H9 (cell line): ENCODE measurements at regions not wholly inside any gene's neighbourhood (a gene's known extent, or its start where the extent isn't known, plus 50 kb on each side); places are given as distances from the start of the nearest gene placed in this dataset.

Source experiments
- DNase-seq: peaks from one replicate; pipeline ENCODE4 v3.0.0-alpha.2; 2017
- H2AFZ ChIP-seq: one replicate; pipeline ENCODE4 v1.6.1; 2013; ENCODE audit warnings: mild to moderate bottlenecking, low read length, control low read depth, moderate library complexity
- H2AK5ac ChIP-seq: 2 replicates; pipeline ENCODE4 v1.6.1; 2013; ENCODE audit warnings: low read length, control low read depth, mixed read lengths; ENCODE audit not compliant: insufficient read length
- H2BK120ac ChIP-seq: one replicate; pipeline ENCODE4 v1.6.1; 2013; ENCODE audit warnings: low read depth, mild to moderate bottlenecking, low read length, control low read depth, inconsistent platforms; ENCODE audit not compliant: poor library complexity, severe bottlenecking
- H2BK12ac ChIP-seq: 2 replicates; pipeline ENCODE4 v1.6.1; 2013; ENCODE audit warnings: low read length, control low read depth, mixed read lengths, low read depth; ENCODE audit not compliant: insufficient read length
- H2BK15ac ChIP-seq: 2 replicates; pipeline ENCODE4 v1.6.1; 2013; ENCODE audit warnings: low read depth, low read length, control low read depth
- H2BK20ac ChIP-seq: one replicate; pipeline ENCODE4 v1.6.1; 2013; ENCODE audit warnings: low read depth, mild to moderate bottlenecking, low read length, control low read depth, inconsistent platforms; ENCODE audit not compliant: poor library complexity, severe bottlenecking
- H2BK5ac ChIP-seq: 2 replicates; pipeline ENCODE4 v1.6.1; 2013; ENCODE audit warnings: low read length, control low read depth, mixed read lengths; ENCODE audit not compliant: insufficient read length
- H3K14ac ChIP-seq: 2 replicates; pipeline ENCODE4 v1.6.1; 2013; ENCODE audit warnings: low read length, control low read depth; ENCODE audit not compliant: insufficient read depth
- H3K18ac ChIP-seq: 2 replicates; pipeline ENCODE4 v1.6.1; 2013; ENCODE audit warnings: low read depth, mild to moderate bottlenecking, mixed read lengths, low read length, control low read depth; ENCODE audit not compliant: insufficient read length
- H3K23ac ChIP-seq: 2 replicates; pipeline ENCODE4 v1.6.1; 2013; ENCODE audit warnings: low read length, control low read depth, mixed read lengths, low read depth; ENCODE audit not compliant: insufficient read length
- H3K23me2 ChIP-seq: 2 replicates; pipeline ENCODE4 v1.6.1; 2013; ENCODE audit warnings: low read depth, mild to moderate bottlenecking, mixed read lengths, low read length, control low read depth; ENCODE audit not compliant: insufficient read length, poor library complexity, severe bottlenecking
- H3K27ac ChIP-seq: 2 replicates; pipeline ENCODE4 v1.5.1; 2013; ENCODE audit warnings: low read length, control low read depth, mixed read lengths, low read depth; ENCODE audit not compliant: insufficient read length
- H3K27me3 ChIP-seq: 2 replicates; pipeline ENCODE4 v1.6.1; 2013; ENCODE audit warnings: low read length, control low read depth, inconsistent platforms; ENCODE audit not compliant: insufficient read depth
- H3K4ac ChIP-seq: 2 replicates; pipeline ENCODE4 v1.6.1; 2013; ENCODE audit warnings: low read depth, mild to moderate bottlenecking, control low read depth, inconsistent platforms, low read length, moderate library complexity
- H3K4me1 ChIP-seq: 2 replicates; pipeline ENCODE4 v1.6.1; 2013; ENCODE audit warnings: low read length, control low read depth, inconsistent platforms; ENCODE audit not compliant: insufficient read depth
- H3K4me2 ChIP-seq: 2 replicates; pipeline ENCODE4 v1.6.1; 2013; ENCODE audit warnings: low read length, control low read depth, mixed read lengths; ENCODE audit not compliant: insufficient read length, insufficient read depth
- H3K56ac ChIP-seq: 2 replicates; pipeline ENCODE4 v1.6.1; 2013; ENCODE audit warnings: low read depth, mild to moderate bottlenecking, mixed read lengths, low read length, control low read depth; ENCODE audit not compliant: insufficient read length
- H3K79me1 ChIP-seq: 2 replicates; pipeline ENCODE4 v1.6.1; 2013; ENCODE audit warnings: low read depth, mild to moderate bottlenecking, moderate library complexity, low read length, control low read depth, inconsistent platforms; ENCODE audit not compliant: insufficient read depth, poor library complexity, severe bottlenecking
- H3K79me2 ChIP-seq: 2 replicates; pipeline ENCODE4 v1.6.1; 2013; ENCODE audit warnings: low read length, control low read depth, inconsistent platforms; ENCODE audit not compliant: insufficient read depth
- H3K9ac ChIP-seq: 2 replicates; pipeline ENCODE4 v1.6.1; 2013; ENCODE audit warnings: low read length, control low read depth, mixed read lengths; ENCODE audit not compliant: insufficient read length; ENCODE audit errors: extremely low read depth
- H3K9me3 ChIP-seq: one replicate; pipeline ENCODE4 v1.6.1; 2013; ENCODE audit warnings: low read depth, low read length, inconsistent platforms; ENCODE audit not compliant: control insufficient read depth
- H3T11ph ChIP-seq: one replicate; pipeline ENCODE4 v1.6.1; 2013; ENCODE audit warnings: mild to moderate bottlenecking, low read length, control low read depth, inconsistent platforms
- H4K20me1 ChIP-seq: one replicate; pipeline ENCODE4 v1.6.1; 2013; ENCODE audit not compliant: control insufficient read depth, insufficient read length, insufficient read depth
- H4K5ac ChIP-seq: 2 replicates; pipeline ENCODE4 v1.6.1; 2013; ENCODE audit warnings: low read depth, mild to moderate bottlenecking, mixed read lengths, low read length, control low read depth; ENCODE audit not compliant: insufficient read length
- H4K8ac ChIP-seq: replicated peaks from 2 replicates; pipeline ENCODE4 v1.6.1; 2013; ENCODE audit warnings: low read length, control low read depth, mixed read lengths, low read depth; ENCODE audit not compliant: insufficient read length
- H4K91ac ChIP-seq: 2 replicates; pipeline ENCODE4 v1.6.1; 2013; ENCODE audit warnings: low read depth, mild to moderate bottlenecking, moderate library complexity, mixed read lengths, low read length, control low read depth; ENCODE audit not compliant: insufficient read length
- H3K27ac Mint-ChIP-seq, 3 experiments: 2 replicates in 2 of 3; 3 replicates in 1 of 3; pipeline ENCODE4 v1.8.0; 2020 to 2021; ENCODE audit warnings: mixed read lengths in 3 of 3, mild to moderate bottlenecking in 1 of 3, moderate library complexity in 1 of 3
- H3K27me3 Mint-ChIP-seq: 2 replicates; pipeline ENCODE4 v1.8.0; 2021; ENCODE audit warnings: low read depth, mild to moderate bottlenecking, moderate library complexity, mixed read lengths
- H3K36me3 Mint-ChIP-seq, 3 experiments: 2 replicates in 2 of 3; 3 replicates in 1 of 3; pipeline ENCODE4 v1.8.0; 2020 to 2021; ENCODE audit warnings: low read depth in 3 of 3, mixed read lengths in 3 of 3; ENCODE audit not compliant: insufficient read depth in 1 of 3
- H3K4me1 Mint-ChIP-seq, 2 experiments: 2 replicates each; pipeline ENCODE4 v1.8.0; 2020; ENCODE audit warnings: mixed read lengths in 2 of 2
- H3K4me3 Mint-ChIP-seq, 2 experiments: 2 replicates in 1 of 2; 3 replicates in 1 of 2; pipeline ENCODE4 v1.8.0; 2020 to 2021; ENCODE audit warnings: mild to moderate bottlenecking in 2 of 2, mixed read lengths in 2 of 2, moderate library complexity in 1 of 2
- H3K9me3 Mint-ChIP-seq, 2 experiments: 2 replicates in 1 of 2; 3 replicates in 1 of 2; pipeline ENCODE4 v1.8.0; 2020; ENCODE audit warnings: mild to moderate bottlenecking in 2 of 2, mixed read lengths in 2 of 2, moderate library complexity in 1 of 2
- WGBS: extraction: QIAGEN DNeasy Blood & Tissue Kit; methylation state at CpG from one replicate; pipeline ENCODE4 v1.1.7; 2013; ENCODE audit warnings: missing lambda C conversion rate, low lambda C conversion rate, mixed read lengths; ENCODE audit not compliant: insufficient read length; ENCODE audit errors: extremely low coverage; 5-methylcytosine and 5-hydroxymethylcytosine counted together
- TF ChIP-seq, protein P1 (sequence below): fragments of 200-600 bp; sonication (generic); conservative IDR thresholded peaks from 3 replicates; pipeline ENCODE4 v1.8.0; 2021; ENCODE audit warnings: antibody characterized with exemption, mild to moderate bottlenecking

GRCh38 chr4:129322920-129323319 is 227.0 kb downstream of the C4orf33 start:
- Mint-ChIP-seq H3K9me3 (peaks cover 0 to 3% of the 10 kb centered on the region in 2 experiments; a peak in 1 of 5 replicates), H3K4me1 (peaks cover 20 to 30% of the 10 kb centered on the region in 2 experiments), H3K27me3 (no peaks in the 10 kb centered on the region), H3K36me3 (no peaks in the 10 kb centered on the region; a peak in 1 of 7 replicates), H3K4me3 (no peak overlapping the region), H3K27ac (no peak overlapping the region)
- no peak overlapping the region for H4K91ac ChIP-seq
- H3K18ac ChIP-seq: no peak overlapping the region
- H3K4ac ChIP-seq: no peak overlapping the region
- H3K27me3 ChIP-seq: no peaks in the 10 kb centered on the region
- H4K5ac ChIP-seq: no peak overlapping the region
- no peak overlapping the region for H3K14ac ChIP-seq
- H3K79me1 ChIP-seq: no peaks in the 10 kb centered on the region
- no peak overlapping the region for H3K23ac ChIP-seq
- H3K79me2 ChIP-seq: no peaks in the 10 kb centered on the region
- H3K27ac ChIP-seq: no peak overlapping the region
- H2BK15ac ChIP-seq: no peak overlapping the region
- no peak overlapping the region for H2BK5ac ChIP-seq
- TF ChIP-seq, protein P1, sequence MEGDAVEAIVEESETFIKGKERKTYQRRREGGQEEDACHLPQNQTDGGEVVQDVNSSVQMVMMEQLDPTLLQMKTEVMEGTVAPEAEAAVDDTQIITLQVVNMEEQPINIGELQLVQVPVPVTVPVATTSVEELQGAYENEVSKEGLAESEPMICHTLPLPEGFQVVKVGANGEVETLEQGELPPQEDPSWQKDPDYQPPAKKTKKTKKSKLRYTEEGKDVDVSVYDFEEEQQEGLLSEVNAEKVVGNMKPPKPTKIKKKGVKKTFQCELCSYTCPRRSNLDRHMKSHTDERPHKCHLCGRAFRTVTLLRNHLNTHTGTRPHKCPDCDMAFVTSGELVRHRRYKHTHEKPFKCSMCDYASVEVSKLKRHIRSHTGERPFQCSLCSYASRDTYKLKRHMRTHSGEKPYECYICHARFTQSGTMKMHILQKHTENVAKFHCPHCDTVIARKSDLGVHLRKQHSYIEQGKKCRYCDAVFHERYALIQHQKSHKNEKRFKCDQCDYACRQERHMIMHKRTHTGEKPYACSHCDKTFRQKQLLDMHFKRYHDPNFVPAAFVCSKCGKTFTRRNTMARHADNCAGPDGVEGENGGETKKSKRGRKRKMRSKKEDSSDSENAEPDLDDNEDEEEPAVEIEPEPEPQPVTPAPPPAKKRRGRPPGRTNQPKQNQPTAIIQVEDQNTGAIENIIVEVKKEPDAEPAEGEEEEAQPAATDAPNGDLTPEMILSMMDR: no peak
- no peak overlapping the region for H2BK120ac ChIP-seq
- H3T11ph ChIP-seq: no peak overlapping the region
- no peak overlapping the region for H3K9ac ChIP-seq
- H2BK12ac ChIP-seq: no peak overlapping the region
- H4K20me1 ChIP-seq: no peaks in the 10 kb centered on the region
- no peak overlapping the region for H2BK20ac ChIP-seq
- no peak overlapping the region for H3K4me2 ChIP-seq
- no peaks in the 10 kb centered on the region for H3K9me3 ChIP-seq
- no peak overlapping the region for H2AFZ ChIP-seq
- H3K56ac ChIP-seq: no peak overlapping the region
- DNase-seq: no peak
- H3K23me2 ChIP-seq: no peaks in the 10 kb centered on the region
- no CpG with 5 or more reads among the region's 4 CpGs for WGBS
- H3K4me1 ChIP-seq: no peaks in the 10 kb centered on the region; the same call in 1 of the 2 replicates
- no peak overlapping the region for H2AK5ac ChIP-seq
- no peak overlapping the region for H4K8ac ChIP-seq
